NOMO-1 treated with dmso at 0.1 percent for 144 hours (cell line): ENCODE measurements at regions not wholly inside any gene's neighbourhood (a gene's known extent, or its start where the extent isn't known, plus 50 kb on each side); places are given as distances from the start of the nearest gene placed in this dataset.
"Not testable (repeated sequence)": the region's sequence is repeated elsewhere in the genome, so short reads cannot be mapped to it uniquely, and the experiment has no call there.

ENCODE experiments used
- DNase-seq: peaks from one replicate; lab custom pipeline; 2025; ENCODE audit not compliant: unreplicated experiment; lab: John Stamatoyannopoulos, UW

- DNase-seq: not testable (repeated sequence)
These were observed 58.9 kb downstream of the GOLGA6L7 start for GRCh38 chr15:28789401-28790114.

- not testable (repeated sequence) for DNase-seq
These were observed 59.6 kb downstream of the GOLGA6L7 start for GRCh38 chr15:28788649-28789400.

GRCh38 chr15:28788176-28788575 is 60.3 kb downstream of the GOLGA6L7 start:
- not testable (repeated sequence) for DNase-seq

GRCh38 chr15:28786521-28786920 is 61.9 kb downstream of the GOLGA6L7 start:
- peak; percentile 77 for DNase-seq

- DNase-seq: not testable (repeated sequence)
These were observed 63.9 kb downstream of the GOLGA6L7 start for GRCh38 chr15:28784347-28785163.

GRCh38 chr15:28783873-28784272 is 64.6 kb downstream of the GOLGA6L7 start:
- no peak for DNase-seq

GRCh38 chr15:28783466-28783865 is 65.0 kb downstream of the GOLGA6L7 start:
- no peak for DNase-seq

DNA sequence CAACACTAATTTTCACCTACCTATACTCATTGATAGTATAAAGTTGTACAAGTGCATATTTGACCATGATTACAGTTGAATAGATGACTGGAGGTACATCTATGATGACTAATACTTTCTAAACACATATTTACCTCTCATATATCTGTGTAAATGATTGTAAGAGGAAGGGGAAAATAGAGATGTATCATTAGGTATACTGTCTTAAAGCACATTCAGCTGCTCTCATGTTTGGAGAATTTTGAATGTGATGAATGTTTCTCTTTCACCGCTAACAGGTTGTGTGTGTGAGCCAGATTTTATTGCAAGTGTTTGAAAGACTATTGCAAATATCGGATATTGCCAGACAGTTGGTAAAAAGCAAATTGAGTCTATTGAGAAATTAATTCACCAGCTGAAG is 66.2 kb upstream of the GOLGA8M start:
- not testable (repeated sequence) for DNase-seq

DNA sequence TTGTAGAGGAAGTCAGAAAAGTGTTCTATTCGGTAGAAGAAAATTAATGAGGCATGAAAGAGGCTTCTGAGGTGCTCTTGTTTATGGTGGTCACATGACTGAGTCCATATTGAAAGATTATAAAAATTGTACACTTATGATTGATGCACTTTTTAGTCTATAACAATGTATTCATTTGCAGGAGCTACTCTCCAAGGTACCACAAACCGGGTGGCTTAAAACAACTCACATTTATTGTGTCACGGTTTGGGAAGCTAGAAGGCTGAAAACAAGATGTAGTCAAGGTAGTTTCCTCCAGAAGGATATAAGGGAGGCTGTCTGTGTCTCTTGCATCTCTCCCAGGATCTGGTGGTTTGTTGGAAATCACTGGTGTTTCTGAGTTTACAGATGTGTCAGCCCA is 60.6 kb upstream of the GOLGA8M start:
- not testable (repeated sequence) for DNase-seq
